ENCODE measurements at regions not wholly inside any gene's neighbourhood (a gene's known extent, or its start where the extent isn't known, plus 50 kb on each side); places are given as distances from the start of the nearest gene placed in this dataset.

GRCh38 chr3:165439765-165440164, 243.6 kb upstream of the SLITRK3 start:
- H3K4me1 ChIP-seq (ENCODE audit: control insufficient read depth, insufficient read depth, low read length, unreplicated experiment): no peaks in the 10 kb centered on the region
- H3K27me3 ChIP-seq (ENCODE audit: insufficient read depth, low read length): no peaks in the 10 kb centered on the region
- no peak overlapping the region for H2AFZ ChIP-seq (ENCODE audit: low read length, unreplicated experiment)
- no peaks in the 10 kb centered on the region for H3K79me2 ChIP-seq (ENCODE audit: control insufficient read depth, insufficient read depth, low read length, unreplicated experiment)
- H3K4me3 ChIP-seq (ENCODE audit: low read depth, low read length): no peak overlapping the region
- no peaks in the 10 kb centered on the region for H3K36me3 ChIP-seq (ENCODE audit: insufficient read depth, low read length)
- H3K27ac ChIP-seq (ENCODE audit: low read depth, low read length): no peak overlapping the region

GRCh38 chr3:165434516-165434915, 238.3 kb upstream of the SLITRK3 start:
- Histone ChIP-seq H3K4me3 (ENCODE audit: low read depth, low read length) (no peak overlapping the region), H3K36me3 (ENCODE audit: insufficient read depth, low read length) (no peaks in the 10 kb centered on the region), H3K27me3 (ENCODE audit: insufficient read depth, low read length) (no peaks in the 10 kb centered on the region), H3K27ac (ENCODE audit: low read depth, low read length) (no peak overlapping the region), H3K79me2 (ENCODE audit: control insufficient read depth, insufficient read depth, low read length, unreplicated experiment) (no peaks in the 10 kb centered on the region), H3K4me1 (ENCODE audit: control insufficient read depth, insufficient read depth, low read length, unreplicated experiment) (no peaks in the 10 kb centered on the region), H2AFZ (ENCODE audit: low read length, unreplicated experiment) (no peak overlapping the region)

GRCh38 chr3:165406425-165406824, 210.2 kb upstream of the SLITRK3 start:
- no peaks in the 10 kb centered on the region for H3K4me1 ChIP-seq (ENCODE audit: control insufficient read depth, insufficient read depth, low read length, unreplicated experiment)
- no peaks in the 10 kb centered on the region for H3K27me3 ChIP-seq (ENCODE audit: insufficient read depth, low read length)
- H3K79me2 ChIP-seq (ENCODE audit: control insufficient read depth, insufficient read depth, low read length, unreplicated experiment): no peaks in the 10 kb centered on the region
- no peak overlapping the region for H3K4me3 ChIP-seq (ENCODE audit: low read depth, low read length)
- no peaks in the 10 kb centered on the region for H3K36me3 ChIP-seq (ENCODE audit: insufficient read depth, low read length)
- no peak overlapping the region for H2AFZ ChIP-seq (ENCODE audit: low read length, unreplicated experiment)
- no peak overlapping the region for H3K27ac ChIP-seq (ENCODE audit: low read depth, low read length)

- Histone ChIP-seq H2AFZ (ENCODE audit: low read length, unreplicated experiment) (no peak overlapping the region), H3K27ac (ENCODE audit: low read depth, low read length) (no peak overlapping the region), H3K36me3 (ENCODE audit: insufficient read depth, low read length) (no peaks in the 10 kb centered on the region), H3K4me3 (ENCODE audit: low read depth, low read length) (no peak overlapping the region), H3K27me3 (ENCODE audit: insufficient read depth, low read length) (no peaks in the 10 kb centered on the region), H3K4me1 (ENCODE audit: control insufficient read depth, insufficient read depth, low read length, unreplicated experiment) (no peaks in the 10 kb centered on the region), H3K79me2 (ENCODE audit: control insufficient read depth, insufficient read depth, low read length, unreplicated experiment) (no peaks in the 10 kb centered on the region)
Observed at GRCh38 chr3:165404357-165405027, 208.3 kb upstream of the SLITRK3 start.

- Histone ChIP-seq H3K4me1 (ENCODE audit: control insufficient read depth, insufficient read depth, low read length, unreplicated experiment) (no peaks in the 10 kb centered on the region), H3K4me3 (ENCODE audit: low read depth, low read length) (no peak overlapping the region), H3K79me2 (ENCODE audit: control insufficient read depth, insufficient read depth, low read length, unreplicated experiment) (no peaks in the 10 kb centered on the region), H3K27me3 (ENCODE audit: insufficient read depth, low read length) (no peaks in the 10 kb centered on the region), H3K27ac (ENCODE audit: low read depth, low read length) (no peak overlapping the region), H2AFZ (ENCODE audit: low read length, unreplicated experiment) (no peak overlapping the region), H3K36me3 (ENCODE audit: insufficient read depth, low read length) (no peaks in the 10 kb centered on the region)
Observed at GRCh38 chr3:165403666-165404065, 207.5 kb upstream of the SLITRK3 start.

GRCh38 chr3:165395188-165395587, 199.0 kb upstream of the SLITRK3 start:
- Histone ChIP-seq H3K27ac (ENCODE audit: low read depth, low read length) (no peak overlapping the region), H2AFZ (ENCODE audit: low read length, unreplicated experiment) (no peak overlapping the region), H3K4me3 (ENCODE audit: low read depth, low read length) (no peak overlapping the region), H3K27me3 (ENCODE audit: insufficient read depth, low read length) (no peaks in the 10 kb centered on the region), H3K4me1 (ENCODE audit: control insufficient read depth, insufficient read depth, low read length, unreplicated experiment) (no peaks in the 10 kb centered on the region), H3K79me2 (ENCODE audit: control insufficient read depth, insufficient read depth, low read length, unreplicated experiment) (no peaks in the 10 kb centered on the region), H3K36me3 (ENCODE audit: insufficient read depth, low read length) (no peaks in the 10 kb centered on the region)

GRCh38 chr3:165393461-165393860, 197.3 kb upstream of the SLITRK3 start:
- no peaks in the 10 kb centered on the region for H3K36me3 ChIP-seq (ENCODE audit: insufficient read depth, low read length)
- no peak overlapping the region for H2AFZ ChIP-seq (ENCODE audit: low read length, unreplicated experiment)
- no peaks in the 10 kb centered on the region for H3K79me2 ChIP-seq (ENCODE audit: control insufficient read depth, insufficient read depth, low read length, unreplicated experiment)
- no peak overlapping the region for H3K4me3 ChIP-seq (ENCODE audit: low read depth, low read length)
- H3K27ac ChIP-seq (ENCODE audit: low read depth, low read length): no peak overlapping the region
- H3K27me3 ChIP-seq (ENCODE audit: insufficient read depth, low read length): no peaks in the 10 kb centered on the region
- no peaks in the 10 kb centered on the region for H3K4me1 ChIP-seq (ENCODE audit: control insufficient read depth, insufficient read depth, low read length, unreplicated experiment)

- Histone ChIP-seq H3K4me1 (ENCODE audit: control insufficient read depth, insufficient read depth, low read length, unreplicated experiment) (no peaks in the 10 kb centered on the region), H2AFZ (ENCODE audit: low read length, unreplicated experiment) (no peak overlapping the region), H3K27me3 (ENCODE audit: insufficient read depth, low read length) (no peaks in the 10 kb centered on the region), H3K4me3 (ENCODE audit: low read depth, low read length) (no peak overlapping the region), H3K79me2 (ENCODE audit: control insufficient read depth, insufficient read depth, low read length, unreplicated experiment) (no peaks in the 10 kb centered on the region), H3K27ac (ENCODE audit: low read depth, low read length) (no peak overlapping the region), H3K36me3 (ENCODE audit: insufficient read depth, low read length) (no peaks in the 10 kb centered on the region)
Observed at GRCh38 chr3:165390166-165390565, 194.0 kb upstream of the SLITRK3 start.

GRCh38 chr3:165389653-165390052, 193.5 kb upstream of the SLITRK3 start:
- Histone ChIP-seq H2AFZ (ENCODE audit: low read length, unreplicated experiment) (no peak overlapping the region), H3K4me3 (ENCODE audit: low read depth, low read length) (no peak overlapping the region), H3K27ac (ENCODE audit: low read depth, low read length) (no peak overlapping the region), H3K4me1 (ENCODE audit: control insufficient read depth, insufficient read depth, low read length, unreplicated experiment) (no peaks in the 10 kb centered on the region), H3K36me3 (ENCODE audit: insufficient read depth, low read length) (no peaks in the 10 kb centered on the region), H3K27me3 (ENCODE audit: insufficient read depth, low read length) (no peaks in the 10 kb centered on the region), H3K79me2 (ENCODE audit: control insufficient read depth, insufficient read depth, low read length, unreplicated experiment) (no peaks in the 10 kb centered on the region)

- no peak overlapping the region for H3K27ac ChIP-seq (ENCODE audit: low read depth, low read length)
- no peaks in the 10 kb centered on the region for H3K4me1 ChIP-seq (ENCODE audit: control insufficient read depth, insufficient read depth, low read length, unreplicated experiment)
- H3K4me3 ChIP-seq (ENCODE audit: low read depth, low read length): no peak overlapping the region
- no peaks in the 10 kb centered on the region for H3K27me3 ChIP-seq (ENCODE audit: insufficient read depth, low read length)
- H3K79me2 ChIP-seq (ENCODE audit: control insufficient read depth, insufficient read depth, low read length, unreplicated experiment): no peaks in the 10 kb centered on the region
- H2AFZ ChIP-seq (ENCODE audit: low read length, unreplicated experiment): no peak overlapping the region
- H3K36me3 ChIP-seq (ENCODE audit: insufficient read depth, low read length): no peaks in the 10 kb centered on the region
Observed at GRCh38 chr3:165389064-165389463, 192.9 kb upstream of the SLITRK3 start.

- Histone ChIP-seq H3K79me2 (ENCODE audit: control insufficient read depth, insufficient read depth, low read length, unreplicated experiment) (no peaks in the 10 kb centered on the region), H3K36me3 (ENCODE audit: insufficient read depth, low read length) (no peaks in the 10 kb centered on the region), H3K27ac (ENCODE audit: low read depth, low read length) (no peak overlapping the region), H2AFZ (ENCODE audit: low read length, unreplicated experiment) (no peak overlapping the region), H3K4me1 (ENCODE audit: control insufficient read depth, insufficient read depth, low read length, unreplicated experiment) (no peaks in the 10 kb centered on the region), H3K27me3 (ENCODE audit: insufficient read depth, low read length) (no peaks in the 10 kb centered on the region), H3K4me3 (ENCODE audit: low read depth, low read length) (peak overlapping the region; percentile 49; the same call in 1 of the 2 replicates)
Observed at GRCh38 chr3:165383381-165383780, 187.2 kb upstream of the SLITRK3 start.
